ENCODE measurements at regions not wholly inside any gene's neighbourhood (a gene's known extent, or its start where the extent isn't known, plus 50 kb on each side); places are given as distances from the start of the nearest gene placed in this dataset.

GRCh38 chr16:47872225-47872624 is 283.6 kb downstream of the ABCC12 start:
- TF ChIP-seq CTCF (IDR thresholded peaks at IDR 0.05; ENCODE audit: low read length) (no peak), EZH2 (IDR thresholded peaks at IDR 0.05; ENCODE audit: borderline replicate concordance, low read length) (no peak)

All from OCI-LY1 (cell line).